IMR-90 (cell line): ENCODE measurements at regions not wholly inside any gene's neighbourhood (a gene's known extent, or its start where the extent isn't known, plus 50 kb on each side); places are given as distances from the start of the nearest gene placed in this dataset.

Experiments
- ATAC-seq: fragments of 200-7000 bp; cut with Tn5 transposase; 2 replicates; pipeline ENCODE4 v1.9.1; 2020; ENCODE audit warnings: low read depth, mild to moderate bottlenecking, moderate library complexity
- BruUV-seq: library from RNA; stranded (reverse); fragments of 400-500 nt; replicated peaks from 2 replicates; lab custom pipeline; 2021; lab: Mats Ljungman, UMichigan
- CTCF ChIA-PET: fragments of 300-600 bp; formaldehyde crosslinking; extraction: SDS; loops from one replicate; lab custom pipeline; 2021; ENCODE audit warnings: antibody characterized with exemption; lab: Yijun Ruan, JAX
- POLR2A ChIA-PET: fragments of 300-600 bp; sonication (Branson Sonifier 250); formaldehyde crosslinking; loops from one replicate; lab custom pipeline; 2022; ENCODE audit warnings: antibody characterized with exemption; ENCODE audit not compliant: unreplicated experiment; lab: Charles Lee
- DNase-seq: peaks from one replicate; pipeline ENCODE4 v3.0.0; 2013
- H2AFZ ChIP-seq: replicated peaks from 2 replicates; pipeline ENCODE3; 2013; ENCODE audit warnings: low read length, mild to moderate bottlenecking; ENCODE audit not compliant: poor library complexity
- H2AK5ac ChIP-seq: 2 replicates; pipeline ENCODE4 v1.6.1; 2013; ENCODE audit warnings: low read depth, low read length, inconsistent platforms
- H2AK9ac ChIP-seq: replicated peaks from 2 replicates; pipeline ENCODE3; 2013; ENCODE audit warnings: mild to moderate bottlenecking, low read depth, low read length, moderate library complexity; ENCODE audit not compliant: poor library complexity
- H2BK120ac ChIP-seq: 2 replicates; pipeline ENCODE4 v1.6.1; 2013; ENCODE audit warnings: low read depth, low read length, inconsistent platforms
- H2BK15ac ChIP-seq: 3 replicates; pipeline ENCODE4 v1.6.1; 2013; ENCODE audit warnings: low read depth, low read length, inconsistent platforms
- H2BK20ac ChIP-seq: 2 replicates; pipeline ENCODE4 v1.6.1; 2013; ENCODE audit warnings: low read depth, mild to moderate bottlenecking, inconsistent platforms, low read length, moderate library complexity
- H2BK5ac ChIP-seq: 2 replicates; pipeline ENCODE4 v1.6.1; 2013; ENCODE audit warnings: mild to moderate bottlenecking, low read depth, low read length, inconsistent platforms; ENCODE audit not compliant: poor library complexity, severe bottlenecking
- H3K14ac ChIP-seq: replicated peaks from 2 replicates; pipeline ENCODE4 v1.6.1; 2013; ENCODE audit warnings: low read depth, low read length, inconsistent platforms
- H3K18ac ChIP-seq: 2 replicates; pipeline ENCODE4 v1.6.1; 2013; ENCODE audit warnings: low read depth, low read length, control low read depth
- H3K23ac ChIP-seq: 2 replicates; pipeline ENCODE4 v1.6.1; 2013; ENCODE audit warnings: low read depth, low read length, inconsistent platforms
- H3K27ac ChIP-seq: 2 replicates; pipeline ENCODE4 v1.5.1; 2013; ENCODE audit warnings: mild to moderate bottlenecking, control low read depth, low read length; ENCODE audit not compliant: insufficient read depth
- H3K27me3 ChIP-seq: 2 replicates; pipeline ENCODE4 v1.6.1; 2013; ENCODE audit warnings: low read length; ENCODE audit not compliant: control insufficient read depth, insufficient read depth
- H3K36me3 ChIP-seq: 2 replicates; pipeline ENCODE4 v1.6.1; 2013; ENCODE audit warnings: low read length, mixed read lengths; ENCODE audit not compliant: control insufficient read depth, insufficient read depth
- H3K4ac ChIP-seq: 2 replicates; pipeline ENCODE4 v1.6.1; 2013; ENCODE audit warnings: low read depth, low read length, inconsistent platforms
- H3K4me1 ChIP-seq: 2 replicates; pipeline ENCODE4 v1.6.1; 2013; ENCODE audit warnings: low read length, mixed read lengths; ENCODE audit not compliant: control insufficient read depth, insufficient read depth
- H3K4me2 ChIP-seq: 2 replicates; pipeline ENCODE4 v1.6.1; 2013; ENCODE audit warnings: low read depth, mild to moderate bottlenecking, control low read depth, low read length, moderate library complexity
- H3K4me3 ChIP-seq: 2 replicates; pipeline ENCODE4 v1.5.1; 2013; ENCODE audit warnings: low read depth, mild to moderate bottlenecking, control low read depth, low read length, moderate library complexity; ENCODE audit not compliant: insufficient read depth
- H3K56ac ChIP-seq: 2 replicates; pipeline ENCODE4 v1.6.1; 2013; ENCODE audit warnings: low read length, inconsistent platforms; ENCODE audit not compliant: insufficient read depth; ENCODE audit errors: extremely low read depth
- H3K79me1 ChIP-seq, 2 experiments: 2 replicates each; pipeline ENCODE4 v1.6.1; 2013; ENCODE audit warnings: low read length in 2 of 2, inconsistent platforms in 1 of 2, low read depth in 1 of 2
- H3K9ac ChIP-seq: 2 replicates; pipeline ENCODE4 v1.6.1; 2013; ENCODE audit warnings: low read depth, low read length, control low read depth
- H3K9me1 ChIP-seq: 2 replicates; pipeline ENCODE4 v1.6.1; 2013; ENCODE audit warnings: low read length, inconsistent platforms; ENCODE audit not compliant: insufficient read depth
- H3K9me3 ChIP-seq: 2 replicates; pipeline ENCODE4 v1.6.1; 2013; ENCODE audit warnings: low read length; ENCODE audit not compliant: control insufficient read depth, insufficient read depth
- H4K20me1 ChIP-seq: 2 replicates; pipeline ENCODE4 v1.6.1; 2013; ENCODE audit warnings: low read length, inconsistent platforms; ENCODE audit not compliant: insufficient read depth
- H4K5ac ChIP-seq: 2 replicates; pipeline ENCODE4 v1.6.1; 2013; ENCODE audit warnings: mild to moderate bottlenecking, low read depth, low read length, control low read depth
- H4K8ac ChIP-seq, 2 experiments: 2 replicates each; pipeline ENCODE4 v1.6.1; 2013; ENCODE audit warnings: low read depth in 2 of 2, low read length in 2 of 2, control low read depth in 1 of 2, inconsistent platforms in 1 of 2
- H4K91ac ChIP-seq: 2 replicates; pipeline ENCODE4 v1.6.1; 2013; ENCODE audit warnings: low read depth, low read length, inconsistent platforms; ENCODE audit not compliant: insufficient read depth
- CEBPB ChIP-seq: IDR thresholded peaks from 2 replicates; pipeline ENCODE4 v1.6.1; 2012; ENCODE audit warnings: low read depth, low read length, improper control_type of control experiment
- RFX5 ChIP-seq: IDR thresholded peaks from 2 replicates; pipeline ENCODE4 v1.8.0; 2012; ENCODE audit warnings: low read depth, mild to moderate bottlenecking, low read length, moderate library complexity
- WGBS, 2 experiments: methylation state at CpG; one replicate each; pipeline versions ENCODE4 v1.1.5 to v1.1.7; 2013; ENCODE audit warnings: missing lambda C conversion rate in 2 of 2; ENCODE audit not compliant: insufficient read length in 1 of 2; ENCODE audit errors: extremely low coverage in 2 of 2; 5-methylcytosine and 5-hydroxymethylcytosine counted together
- dilution Hi-C: fragments of 300-500 bp; cut with HindIII; formaldehyde crosslinking; loops from one replicate; pipeline ENCODE4 v1.14.3; 2018; ENCODE audit warnings: low sequenced_read_pairs; ENCODE audit not compliant: unreplicated experiment
- in situ Hi-C: fragments of 300-500 bp; cut with MboI; formaldehyde crosslinking; loops from 3 replicates; pipeline ENCODE4 v1.14.3; 2019; ENCODE audit warnings: low sequenced_read_pairs, inconsistent platforms, mixed read lengths
- intact Hi-C: fragments of 100-400 bp; cut with micrococcal nuclease; formaldehyde crosslinking; loops from 2 replicates; pipeline ENCODE4 v1.10.0; 2022

DNA sequence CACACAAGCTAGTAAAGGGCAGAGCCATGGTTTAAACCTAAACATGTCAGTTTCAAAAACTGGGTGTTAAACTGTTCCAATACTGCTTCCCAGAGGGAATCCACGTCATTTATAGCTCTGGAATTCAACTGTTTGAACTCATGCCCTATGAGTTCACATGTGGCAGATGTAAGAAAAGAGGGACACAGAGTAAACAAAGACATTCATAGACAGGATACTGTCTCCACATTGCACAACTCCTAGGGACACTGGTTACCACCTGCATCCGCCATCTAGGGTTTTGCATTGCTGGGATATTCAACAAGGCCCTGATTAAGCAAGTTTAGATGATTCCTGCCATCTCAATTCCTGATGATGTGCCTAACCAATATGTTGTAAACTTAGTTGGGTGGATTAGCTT, 134.1 kb upstream of the COL8A1 start:
- in situ Hi-C loops: no loop called here
- H3K4ac ChIP-seq: peak overlapping the region; percentile 46; the same call in 1 of the 2 replicates
- ChIA-PET CTCF (interaction anchor here (0.6 to 1.7 kb wide), 4 partner anchors 28 to 154 kb away, joined by 3 to 7 read pairs (median 4); no protein-coding TSS in a partner anchor), POLR2A (interaction anchor here (0.6 kb wide), 1 partner anchor 103 kb away, joined by 4 read pairs; no protein-coding TSS in a partner anchor)
- peak overlapping the region; percentile 30 for H2BK20ac ChIP-seq
- no peak overlapping the region for H2AK9ac ChIP-seq
- H3K4me2 ChIP-seq: no peak overlapping the region
- H2BK5ac ChIP-seq: peak overlapping the region; percentile 64
- H2BK120ac ChIP-seq: peak overlapping the region; percentile 67
- no peak overlapping the region for H4K5ac ChIP-seq
- no peak overlapping the region for H3K27ac ChIP-seq
- peaks cover 11% of the 10 kb centered on the region for H3K9me1 ChIP-seq
- no peak overlapping the region for H2AFZ ChIP-seq
- H3K4me1 ChIP-seq: peaks cover 15% of the 10 kb centered on the region
- no peak overlapping the region for H2BK15ac ChIP-seq
- H3K4me3 ChIP-seq: no peak overlapping the region
- no peak for TF ChIP-seq RFX5
- TF ChIP-seq CEBPB: peak; percentile 92
- H3K18ac ChIP-seq: no peak overlapping the region
- dilution Hi-C loops: no loop called here
- ATAC-seq (no peak), DNase-seq (peak; percentile 76)
- no peak overlapping the region for H2AK5ac ChIP-seq
- BruUV-seq: no TSS peak
- H3K36me3 ChIP-seq: no peaks in the 10 kb centered on the region
- no peak overlapping the region for H3K56ac ChIP-seq
- H3K9ac ChIP-seq: no peak overlapping the region
- peak overlapping the region in 1 of 2 experiments; percentile 64; a peak in 2 of 4 replicates for H4K8ac ChIP-seq
- intact Hi-C loops: no loop called here
- no peaks in the 10 kb centered on the region for H4K20me1 ChIP-seq
- H4K91ac ChIP-seq: no peak overlapping the region
- 0 out of 2 replicates have a peak overlapping the region, but pooled peaks have one; percentile 14 for H3K14ac ChIP-seq
- H3K23ac ChIP-seq: no peak overlapping the region
- 40% methylated on average over 1 of the region's 2 CpGs; no CpG with 5 or more reads in 1 of the 2 experiments for WGBS, 2 experiments
- no peaks in the 10 kb centered on the region for H3K27me3 ChIP-seq
- H3K79me1 ChIP-seq: no peaks in the 10 kb centered on the region
- no peaks in the 10 kb centered on the region for H3K9me3 ChIP-seq
